HCT116 (cell line): ENCODE measurements at regions not wholly inside any gene's neighbourhood (a gene's known extent, or its start where the extent isn't known, plus 50 kb on each side); places are given as distances from the start of the nearest gene placed in this dataset.

Experiments
- CEBPB ChIP-seq: IDR thresholded peaks from 2 replicates; pipeline ENCODE4 v1.6.1; 2012; ENCODE audit warnings: low read depth
- EGR1 ChIP-seq: IDR thresholded peaks from 2 replicates; pipeline ENCODE4 v1.6.1; 2012; ENCODE audit warnings: low read depth
- EZH2 ChIP-seq: fragments of 200-600 bp; sonication (generic); IDR thresholded peaks from 2 replicates; pipeline ENCODE4 v1.6.1; 2017; ENCODE audit warnings: antibody characterized with exemption, mixed run types
- EZH2phosphoT487 ChIP-seq: fragments of 200-600 bp; IDR thresholded peaks from 2 replicates; pipeline ENCODE4 v1.6.1; 2018; ENCODE audit warnings: antibody characterized with exemption, borderline replicate concordance
- POLR2A ChIP-seq: IDR thresholded peaks from 2 replicates; pipeline ENCODE4 v1.7.0; 2011; ENCODE audit warnings: borderline replicate concordance; ENCODE audit not compliant: insufficient read depth, insufficient read length; ENCODE audit errors: extremely low read depth
- POLR2AphosphoS5 ChIP-seq: IDR thresholded peaks from 2 replicates; pipeline ENCODE4 v1.6.1; 2011; ENCODE audit warnings: mild to moderate bottlenecking, low read depth, low read length, moderate library complexity
- RAD21 ChIP-seq: IDR thresholded peaks from 2 replicates; pipeline ENCODE4 v1.6.1; 2012; ENCODE audit warnings: low read depth, mild to moderate bottlenecking
- SP1 ChIP-seq: IDR thresholded peaks from 2 replicates; pipeline ENCODE4 v1.6.1; 2012; ENCODE audit warnings: low read depth
- YY1 ChIP-seq: IDR thresholded peaks from 2 replicates; pipeline ENCODE4 v1.6.1; 2011; ENCODE audit warnings: low read length, low read depth, moderate library complexity, mild to moderate bottlenecking; ENCODE audit not compliant: insufficient replicate concordance; ENCODE audit errors: extremely low read depth
- ZNF274 ChIP-seq: fragments of 200-500 bp; sonication (Bioruptor generic); IDR thresholded peaks from 2 replicates; pipeline ENCODE4 v1.6.1; 2014; ENCODE audit warnings: mild to moderate bottlenecking, low read depth, low read length, inconsistent platforms
- TF ChIP-seq, protein P1 (sequence below): IDR thresholded peaks from 2 replicates; pipeline ENCODE4 v1.6.1; 2012; ENCODE audit warnings: low read depth
- TF ChIP-seq, protein P2 (sequence below), 3 experiments: fragments of 200-600 bp in 1 of 3; sonication (generic) in 1 of 3; IDR thresholded peaks in 2 of 3; conservative IDR thresholded peaks in 1 of 3; 2 replicates each; pipeline ENCODE4 v1.5.1; 2012 to 2017; ENCODE audit warnings: low read depth in 2 of 3, low read length in 2 of 3, antibody characterized with exemption in 1 of 3, borderline replicate concordance in 1 of 3, control low read depth in 1 of 3, mild to moderate bottlenecking in 1 of 3, mixed read lengths in 1 of 3, mixed run types in 1 of 3, moderate library complexity in 1 of 3; ENCODE audit not compliant: insufficient read depth in 1 of 3
- TF ChIP-seq, protein P3 (sequence below): IDR thresholded peaks from 2 replicates; pipeline ENCODE4 v1.6.1; 2012

DNA sequence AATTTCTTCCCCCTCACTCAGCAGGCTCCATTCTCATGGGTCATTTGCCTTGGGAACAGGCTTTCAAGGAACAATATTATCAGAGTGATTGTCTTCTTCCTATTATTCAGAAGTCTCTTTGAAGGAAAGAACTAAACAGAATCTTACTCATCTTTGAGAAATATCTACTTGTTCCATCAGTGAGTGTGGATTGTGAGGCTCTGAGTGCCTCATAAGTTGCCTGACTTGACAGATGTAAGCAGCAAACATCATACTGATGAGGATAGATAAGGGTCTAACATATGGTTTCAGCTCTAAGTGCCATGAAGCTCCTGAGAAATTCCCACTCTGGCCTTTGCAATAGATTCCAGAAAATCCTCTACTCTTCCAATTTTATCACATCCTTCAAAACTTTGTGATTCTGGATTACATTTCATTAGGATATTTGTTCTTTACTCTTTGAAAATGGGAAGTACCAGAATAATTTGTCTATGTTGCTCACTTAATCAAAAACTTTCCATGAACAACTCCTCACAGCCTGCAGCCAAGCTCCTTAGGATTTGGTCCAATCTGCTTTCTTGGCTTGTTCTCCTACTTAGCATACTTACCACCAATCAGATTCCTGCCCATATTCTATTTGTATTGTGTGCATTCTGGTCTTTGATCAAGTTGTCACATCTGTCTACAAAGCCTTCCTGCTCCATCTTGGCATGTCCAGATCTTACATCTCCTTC lies 120.1 kb downstream of the RPL22L1 start:
- TF ChIP-seq, protein P1, sequence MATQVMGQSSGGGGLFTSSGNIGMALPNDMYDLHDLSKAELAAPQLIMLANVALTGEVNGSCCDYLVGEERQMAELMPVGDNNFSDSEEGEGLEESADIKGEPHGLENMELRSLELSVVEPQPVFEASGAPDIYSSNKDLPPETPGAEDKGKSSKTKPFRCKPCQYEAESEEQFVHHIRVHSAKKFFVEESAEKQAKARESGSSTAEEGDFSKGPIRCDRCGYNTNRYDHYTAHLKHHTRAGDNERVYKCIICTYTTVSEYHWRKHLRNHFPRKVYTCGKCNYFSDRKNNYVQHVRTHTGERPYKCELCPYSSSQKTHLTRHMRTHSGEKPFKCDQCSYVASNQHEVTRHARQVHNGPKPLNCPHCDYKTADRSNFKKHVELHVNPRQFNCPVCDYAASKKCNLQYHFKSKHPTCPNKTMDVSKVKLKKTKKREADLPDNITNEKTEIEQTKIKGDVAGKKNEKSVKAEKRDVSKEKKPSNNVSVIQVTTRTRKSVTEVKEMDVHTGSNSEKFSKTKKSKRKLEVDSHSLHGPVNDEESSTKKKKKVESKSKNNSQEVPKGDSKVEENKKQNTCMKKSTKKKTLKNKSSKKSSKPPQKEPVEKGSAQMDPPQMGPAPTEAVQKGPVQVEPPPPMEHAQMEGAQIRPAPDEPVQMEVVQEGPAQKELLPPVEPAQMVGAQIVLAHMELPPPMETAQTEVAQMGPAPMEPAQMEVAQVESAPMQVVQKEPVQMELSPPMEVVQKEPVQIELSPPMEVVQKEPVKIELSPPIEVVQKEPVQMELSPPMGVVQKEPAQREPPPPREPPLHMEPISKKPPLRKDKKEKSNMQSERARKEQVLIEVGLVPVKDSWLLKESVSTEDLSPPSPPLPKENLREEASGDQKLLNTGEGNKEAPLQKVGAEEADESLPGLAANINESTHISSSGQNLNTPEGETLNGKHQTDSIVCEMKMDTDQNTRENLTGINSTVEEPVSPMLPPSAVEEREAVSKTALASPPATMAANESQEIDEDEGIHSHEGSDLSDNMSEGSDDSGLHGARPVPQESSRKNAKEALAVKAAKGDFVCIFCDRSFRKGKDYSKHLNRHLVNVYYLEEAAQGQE, result no peak
- TF ChIP-seq, protein P2, sequence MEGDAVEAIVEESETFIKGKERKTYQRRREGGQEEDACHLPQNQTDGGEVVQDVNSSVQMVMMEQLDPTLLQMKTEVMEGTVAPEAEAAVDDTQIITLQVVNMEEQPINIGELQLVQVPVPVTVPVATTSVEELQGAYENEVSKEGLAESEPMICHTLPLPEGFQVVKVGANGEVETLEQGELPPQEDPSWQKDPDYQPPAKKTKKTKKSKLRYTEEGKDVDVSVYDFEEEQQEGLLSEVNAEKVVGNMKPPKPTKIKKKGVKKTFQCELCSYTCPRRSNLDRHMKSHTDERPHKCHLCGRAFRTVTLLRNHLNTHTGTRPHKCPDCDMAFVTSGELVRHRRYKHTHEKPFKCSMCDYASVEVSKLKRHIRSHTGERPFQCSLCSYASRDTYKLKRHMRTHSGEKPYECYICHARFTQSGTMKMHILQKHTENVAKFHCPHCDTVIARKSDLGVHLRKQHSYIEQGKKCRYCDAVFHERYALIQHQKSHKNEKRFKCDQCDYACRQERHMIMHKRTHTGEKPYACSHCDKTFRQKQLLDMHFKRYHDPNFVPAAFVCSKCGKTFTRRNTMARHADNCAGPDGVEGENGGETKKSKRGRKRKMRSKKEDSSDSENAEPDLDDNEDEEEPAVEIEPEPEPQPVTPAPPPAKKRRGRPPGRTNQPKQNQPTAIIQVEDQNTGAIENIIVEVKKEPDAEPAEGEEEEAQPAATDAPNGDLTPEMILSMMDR (IDR thresholded peaks at IDR 0.05 in 2 of 3, conservative IDR thresholded peaks at IDR 0.05 in 1 of 3; ENCODE audit: borderline replicate concordance in 1 of 3, insufficient read depth in 1 of 3, low read depth in 2 of 3, low read length in 2 of 3), result no peak
- TF ChIP-seq, protein P3, sequence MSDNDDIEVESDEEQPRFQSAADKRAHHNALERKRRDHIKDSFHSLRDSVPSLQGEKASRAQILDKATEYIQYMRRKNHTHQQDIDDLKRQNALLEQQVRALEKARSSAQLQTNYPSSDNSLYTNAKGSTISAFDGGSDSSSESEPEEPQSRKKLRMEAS, result no peak
- no peak for TF ChIP-seq POLR2A
- no peak for TF ChIP-seq RAD21
- no peak for TF ChIP-seq EZH2
- TF ChIP-seq EZH2phosphoT487, result no peak
- TF ChIP-seq EGR1, result no peak
- no peak for TF ChIP-seq ZNF274
- no peak for TF ChIP-seq SP1
- TF ChIP-seq POLR2AphosphoS5, result no peak
- TF ChIP-seq CEBPB, result no peak
- no peak for TF ChIP-seq YY1
